ELF-1 (cell line): ENCODE measurements at regions not wholly inside any gene's neighbourhood (a gene's known extent, or its start where the extent isn't known, plus 50 kb on each side); places are given as distances from the start of the nearest gene placed in this dataset.
A peak's percentile ranks its signal among the peaks of the same experiment; 100 is the strongest.

Experiments
- DNase-seq: peaks from one replicate; pipeline ENCODE4 v3.0.0-alpha.2; 2016; ENCODE audit warnings: low read depth, low spot score

GRCh38 chr4:102440498-102440897, 60.7 kb upstream of the NFKB1 start:
- DNase-seq: no peak

DNA sequence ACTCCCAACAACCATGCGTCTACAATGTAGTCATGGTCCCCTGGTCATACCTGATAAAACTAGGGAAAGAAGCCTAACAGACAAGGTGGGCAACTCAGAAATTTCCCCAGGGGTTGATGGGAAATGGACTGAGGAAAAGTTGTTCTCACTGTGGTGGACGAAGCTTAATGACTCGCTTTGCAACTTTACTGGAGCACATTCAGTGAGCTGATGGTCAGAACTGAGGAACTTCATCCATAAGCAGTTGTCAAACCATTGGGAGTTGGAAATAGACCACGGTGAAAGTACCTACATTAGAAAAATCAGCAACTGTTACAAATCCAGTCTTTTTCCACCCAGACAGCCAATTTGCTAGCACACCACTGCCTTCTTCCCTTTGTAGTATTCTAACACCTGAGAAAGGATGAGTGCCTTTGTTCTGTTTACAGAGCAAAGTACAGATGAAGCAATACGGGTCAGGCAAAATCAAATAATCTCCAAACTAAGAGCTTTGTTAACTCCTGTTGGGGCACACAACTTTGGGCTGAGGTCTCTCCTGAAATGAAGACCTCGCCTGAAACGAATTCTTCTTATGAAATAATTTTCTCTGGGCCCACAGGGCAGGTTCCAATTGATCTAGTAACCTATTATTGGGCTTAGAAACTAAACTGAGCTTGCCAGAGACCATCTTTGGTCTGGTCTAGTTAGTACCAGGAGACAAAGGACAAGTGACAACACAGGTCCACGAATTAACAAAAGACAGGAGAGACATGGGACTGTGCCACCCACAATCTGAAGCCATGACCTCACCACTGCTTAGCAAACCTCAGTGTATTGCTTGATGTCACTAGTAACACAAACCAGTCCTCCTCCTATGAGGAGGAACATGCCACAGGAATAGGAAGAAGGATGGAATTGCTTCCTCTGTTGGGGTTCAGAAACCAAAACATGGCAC, 58.9 kb upstream of the NFKB1 start:
- no peak for DNase-seq

GRCh38 chr4:102444752-102445151, 56.4 kb upstream of the NFKB1 start:
- no peak for DNase-seq

- no peak for DNase-seq
Measured at GRCh38 chr4:102445213-102445612, 55.9 kb upstream of the NFKB1 start.

DNA sequence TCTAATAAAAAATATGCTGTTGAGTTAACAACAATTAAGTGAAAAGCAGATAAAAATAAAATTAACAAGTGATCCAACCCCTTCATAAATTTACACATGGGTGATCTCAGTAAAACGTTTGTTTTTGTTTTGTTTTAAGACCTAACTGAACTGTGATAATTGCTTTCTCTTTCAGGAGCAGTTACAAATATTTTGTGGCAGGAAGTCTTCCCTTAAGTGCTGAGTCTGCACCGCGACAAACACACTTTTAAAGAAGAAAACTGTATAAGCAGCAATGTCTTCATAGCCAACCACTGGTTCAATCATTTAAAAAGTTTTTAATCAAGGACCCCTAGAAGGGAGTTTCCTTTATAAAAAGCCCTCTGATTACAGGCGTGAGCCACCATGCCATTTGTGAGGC, 53.7 kb upstream of the NFKB1 start:
- DNase-seq: no peak

DNA sequence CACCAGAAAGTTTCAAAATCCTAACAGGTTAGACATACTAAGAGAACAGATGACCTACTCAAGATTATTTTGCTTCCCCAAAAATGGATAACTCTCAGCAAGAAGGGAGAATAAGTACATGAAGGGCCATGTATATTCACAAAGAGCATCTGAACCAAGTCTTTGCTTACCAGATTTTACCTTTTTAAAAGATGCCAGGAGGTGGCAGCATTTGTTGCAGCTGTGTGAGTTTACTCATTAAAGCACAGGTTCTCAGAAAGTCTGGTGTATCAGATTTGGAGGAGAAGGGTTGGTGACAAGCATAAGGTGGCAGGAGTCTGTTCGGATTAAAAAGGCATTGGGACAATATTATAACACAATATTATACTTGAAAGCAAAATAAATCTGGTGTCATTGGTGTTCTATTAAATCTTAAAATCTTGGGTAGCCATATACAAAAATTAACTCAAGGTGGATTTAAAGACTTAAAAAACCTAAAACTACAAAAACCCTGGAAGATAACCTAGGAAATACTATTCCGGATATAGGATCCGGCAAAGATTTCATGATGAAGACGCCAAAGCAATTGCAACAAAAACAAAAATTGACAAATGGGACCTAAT, 51.3 kb upstream of the NFKB1 start:
- peak; percentile 29 for DNase-seq

DNA sequence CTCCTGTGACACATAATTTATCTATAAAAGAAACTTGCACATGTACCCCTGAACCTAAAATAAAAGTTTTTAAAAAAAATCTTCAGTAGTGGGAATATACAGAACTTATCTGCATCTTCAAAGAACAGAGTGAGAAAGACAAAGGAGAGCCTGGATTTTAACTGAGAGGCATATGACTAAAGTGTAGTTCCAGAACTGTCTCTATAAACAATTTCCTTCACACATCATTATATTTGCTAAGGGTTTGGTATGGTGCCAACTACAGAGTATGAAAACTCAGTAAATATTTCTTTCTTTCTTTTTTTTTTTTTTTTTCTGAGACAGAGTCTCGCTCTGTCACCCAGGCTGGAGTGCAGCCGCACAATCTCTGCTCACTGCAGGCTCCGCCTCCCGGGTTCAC, 49.9 kb upstream of the NFKB1 start:
- no peak for DNase-seq
